ENCODE measurements at regions not wholly inside any gene's neighbourhood (a gene's known extent, or its start where the extent isn't known, plus 50 kb on each side); places are given as distances from the start of the nearest gene placed in this dataset.
"Not testable (repeated sequence)": the region's sequence is repeated elsewhere in the genome, so short reads cannot be mapped to it uniquely, and the experiment has no call there.

DNA sequence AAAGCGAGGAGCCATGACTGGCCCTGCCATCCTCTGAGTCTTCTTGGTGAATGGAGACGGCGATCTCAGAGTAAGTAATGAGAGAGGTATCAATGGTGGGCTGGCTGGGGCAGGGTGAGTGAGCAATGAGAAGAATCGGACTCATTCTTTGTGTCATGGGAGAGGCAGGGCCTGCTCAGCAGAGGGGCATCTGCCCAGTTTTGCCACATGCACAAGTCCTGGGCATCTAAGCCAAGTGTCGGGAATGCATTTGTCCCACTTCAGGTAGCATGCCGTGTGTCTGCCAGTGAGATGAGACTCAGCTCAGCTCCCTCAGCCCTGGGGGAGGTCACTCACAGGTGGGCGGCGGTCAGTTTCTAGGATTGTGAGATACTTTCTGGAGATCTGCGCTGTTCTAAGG is 791.0 kb upstream of the RAB6C start:
- DNase-seq, result no peak

GRCh38 chr2:129189617-129190319 is 789.7 kb upstream of the RAB6C start:
- DNase-seq, result no peak

- no peak for DNase-seq
These were observed 789.0 kb upstream of the RAB6C start for GRCh38 chr2:129190494-129190893.

DNA sequence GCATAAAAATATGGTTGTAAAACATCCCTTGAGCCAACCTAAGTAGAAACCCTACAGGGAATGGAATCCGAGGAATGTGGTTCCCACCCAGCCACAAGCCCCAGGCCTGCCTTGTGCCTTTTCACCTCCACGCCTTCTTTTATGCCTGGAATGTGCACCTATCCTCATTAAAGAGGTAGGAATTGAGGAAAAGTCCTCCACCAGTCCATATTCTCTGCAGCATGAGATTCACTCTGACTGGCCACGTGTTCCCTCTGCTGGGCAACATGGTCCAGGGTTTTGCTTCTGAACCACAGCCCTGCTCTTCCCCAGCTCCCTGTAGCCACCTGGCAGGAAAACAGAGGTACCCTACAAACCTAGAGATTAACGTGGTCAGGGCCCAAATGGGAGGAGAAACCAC is 787.9 kb upstream of the RAB6C start:
- no peak for DNase-seq

DNA sequence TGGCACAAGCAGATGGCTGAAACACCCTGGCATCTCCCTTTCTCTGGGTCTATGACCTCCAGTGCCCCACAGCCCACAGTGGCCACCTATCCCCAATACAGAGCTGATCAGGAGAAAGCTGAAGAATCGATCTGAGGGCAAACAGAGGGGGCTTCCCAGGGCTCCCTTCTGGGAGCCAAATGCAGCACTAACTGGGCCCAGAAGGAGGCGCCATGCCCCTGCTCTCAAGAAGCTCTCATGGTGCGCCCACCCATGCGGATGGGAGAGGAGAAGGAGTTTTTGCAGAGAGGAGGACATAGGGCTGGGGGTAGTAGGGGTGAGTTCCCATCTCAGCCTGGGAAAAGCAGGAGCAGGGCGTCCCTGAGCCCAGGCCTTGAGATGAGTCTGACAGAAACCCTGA is 787.3 kb upstream of the RAB6C start:
- no peak for DNase-seq

DNA sequence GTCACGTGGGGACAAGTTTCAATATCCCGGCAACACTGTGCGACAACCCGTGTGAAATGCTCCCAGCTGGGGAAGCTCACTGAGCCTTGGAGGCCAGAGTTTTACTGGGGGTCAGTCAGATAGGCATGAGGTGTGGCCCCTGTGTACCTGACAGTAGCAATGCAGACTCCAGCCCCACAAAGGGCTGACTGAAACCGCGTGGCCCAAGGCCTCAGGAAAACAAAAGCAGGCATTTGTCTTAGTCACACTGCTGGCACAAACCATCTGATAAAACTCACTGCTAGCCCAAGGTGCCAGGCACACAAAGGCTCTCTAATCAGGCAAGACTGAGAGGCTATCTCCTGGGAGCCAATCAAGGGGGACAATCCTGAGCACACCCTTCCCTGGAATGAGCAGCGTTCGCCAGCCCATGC is 786.6 kb upstream of the RAB6C start:
- DNase-seq, result no peak

DNA sequence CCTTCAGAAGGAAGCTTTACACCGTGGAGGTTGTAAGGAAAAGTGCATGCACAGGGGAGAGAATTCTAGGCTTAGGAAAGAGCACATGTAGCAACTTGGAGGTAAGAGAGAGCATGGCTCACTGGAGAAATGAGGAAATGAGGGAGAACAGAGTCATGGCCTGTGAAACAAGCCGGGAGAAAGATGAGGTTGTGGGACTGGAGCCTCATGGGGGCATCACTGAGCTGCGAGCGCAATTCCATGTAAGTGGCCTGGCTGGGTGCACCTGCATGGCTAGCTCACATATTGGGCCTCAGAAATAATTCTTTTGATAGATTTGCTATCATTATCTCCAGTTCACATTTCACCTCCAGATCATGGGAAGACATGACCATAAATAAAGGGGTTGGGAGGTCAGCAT is 785.5 kb upstream of the RAB6C start:
- DNase-seq, result no peak

- DNase-seq, result no peak
These were observed 780.0 kb upstream of the RAB6C start for GRCh38 chr2:129199501-129199900.

- no peak for DNase-seq
These were observed 777.8 kb upstream of the RAB6C start for GRCh38 chr2:129201696-129202095.

GRCh38 chr2:129203331-129203730 is 776.1 kb upstream of the RAB6C start:
- DNase-seq, result no peak

DNA sequence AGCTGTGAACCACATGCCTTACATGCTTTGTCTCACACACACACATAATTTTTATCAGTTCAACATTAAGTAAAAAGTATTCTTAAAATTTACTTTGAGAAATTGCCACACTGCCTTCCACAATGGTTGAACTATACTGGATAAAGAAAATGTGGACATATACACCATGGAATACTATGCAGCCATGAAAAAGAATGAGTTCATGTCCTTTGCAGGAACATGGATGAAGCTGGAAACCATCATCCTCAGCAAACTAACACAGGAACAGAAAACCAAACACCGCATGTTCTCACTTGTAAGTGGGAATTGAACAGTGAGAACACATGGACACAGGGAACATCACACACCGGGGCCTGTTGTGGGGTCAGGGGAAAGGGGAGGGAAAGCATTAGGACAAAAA is 774.9 kb upstream of the RAB6C start:
- not testable (repeated sequence) for DNase-seq

GRCh38 chr2:129205176-129205575 is 774.3 kb upstream of the RAB6C start:
- no peak for DNase-seq

DNA sequence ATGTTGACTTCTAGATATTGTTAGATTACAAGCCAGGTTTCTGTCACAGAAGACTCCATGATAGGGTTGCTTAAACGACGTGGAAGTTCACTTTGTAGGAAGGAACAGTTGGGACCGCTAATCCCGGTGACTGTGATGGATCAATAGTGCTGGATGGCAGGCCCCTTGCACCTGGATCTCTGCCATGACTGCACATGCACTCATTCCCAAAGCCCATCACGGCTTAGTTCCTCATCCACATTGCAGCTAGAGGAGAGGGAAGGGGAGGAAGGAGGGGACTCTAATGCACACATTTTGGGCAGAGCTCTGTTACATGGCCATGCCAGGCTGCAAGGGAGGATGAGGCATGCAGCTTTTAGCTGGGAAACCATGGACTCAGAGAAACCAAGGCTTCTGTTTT is 773.7 kb upstream of the RAB6C start:
- no peak for DNase-seq

DNA sequence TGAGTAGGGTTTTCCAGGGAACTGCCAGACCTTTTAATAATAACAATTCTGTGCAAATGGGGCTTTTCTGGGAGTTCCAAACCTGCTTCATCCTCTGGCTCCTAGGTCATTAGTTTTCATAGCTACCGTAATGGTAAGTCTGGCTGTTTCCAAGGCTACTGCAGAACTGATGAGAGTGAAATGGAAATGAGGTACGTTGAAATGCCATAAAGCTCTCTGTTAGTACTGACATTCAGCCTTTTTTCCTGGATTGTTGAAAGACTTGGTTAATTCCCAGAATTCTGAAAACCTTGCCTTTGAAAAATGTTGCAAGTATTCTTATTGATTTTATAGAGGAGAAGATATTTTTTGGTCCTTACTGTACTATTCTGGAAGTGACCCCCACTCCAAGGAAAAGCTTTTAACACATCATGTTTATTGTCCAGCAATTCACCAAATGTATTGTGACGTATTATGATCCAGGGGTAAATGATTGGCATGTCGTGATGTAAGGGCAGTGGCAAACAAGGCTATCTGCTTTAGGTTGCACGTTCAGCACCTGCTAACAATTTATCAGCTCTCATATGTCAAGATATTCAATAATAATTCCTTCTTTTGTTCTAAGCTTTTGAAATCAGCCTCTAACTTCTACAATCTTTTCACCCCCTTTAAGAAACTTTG is 767.0 kb upstream of the RAB6C start:
- no peak for DNase-seq

DNA sequence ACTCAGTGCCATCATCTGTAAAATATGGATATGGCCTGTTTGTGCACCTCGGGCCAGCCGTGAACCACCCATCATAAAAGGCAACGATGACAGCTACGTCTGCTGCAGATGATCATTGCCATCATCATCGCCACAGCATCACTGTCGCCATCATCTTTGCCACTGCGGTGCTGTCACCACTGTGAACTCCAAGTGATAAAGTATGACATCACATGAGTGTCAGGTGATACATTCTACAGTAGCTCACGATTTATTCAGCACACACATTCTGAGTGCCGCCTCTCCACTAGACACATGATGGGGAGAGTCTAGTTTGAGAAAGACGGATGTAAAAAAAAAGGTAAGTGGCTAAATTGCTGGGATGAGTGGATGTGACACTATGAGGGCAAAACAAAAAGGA is 755.4 kb upstream of the RAB6C start:
- DNase-seq, result no peak

DNA sequence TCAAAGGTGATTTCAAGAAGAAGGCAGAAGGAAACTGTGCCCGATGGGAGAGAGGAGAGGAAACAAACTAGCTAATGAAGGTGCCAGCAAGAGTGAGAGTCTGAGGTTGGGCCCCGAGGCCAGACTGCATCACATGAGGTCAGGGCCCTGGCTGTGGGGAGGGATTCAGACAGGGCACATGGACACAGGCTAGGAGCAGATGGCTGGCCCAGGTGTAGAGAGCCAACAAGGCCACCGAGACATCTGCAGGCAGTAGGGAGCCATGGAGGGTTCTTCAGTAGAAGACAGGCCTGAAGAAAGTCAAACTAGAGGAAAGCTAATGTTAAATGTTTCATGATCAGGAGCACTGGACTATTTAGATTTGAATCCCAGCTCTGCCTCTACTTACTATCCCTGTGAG is 755.0 kb upstream of the RAB6C start:
- no peak for DNase-seq

- no peak for DNase-seq
These were observed 750.3 kb upstream of the RAB6C start for GRCh38 chr2:129229196-129229595.

GRCh38 chr2:129229830-129230441 is 749.5 kb upstream of the RAB6C start:
- no peak for DNase-seq

- no peak for DNase-seq
These were observed 747.5 kb upstream of the RAB6C start for GRCh38 chr2:129231924-129232323.

GRCh38 chr2:129233166-129233565 is 746.3 kb upstream of the RAB6C start:
- no peak for DNase-seq

GRCh38 chr2:129233751-129234406 is 745.6 kb upstream of the RAB6C start:
- no peak for DNase-seq

DNA sequence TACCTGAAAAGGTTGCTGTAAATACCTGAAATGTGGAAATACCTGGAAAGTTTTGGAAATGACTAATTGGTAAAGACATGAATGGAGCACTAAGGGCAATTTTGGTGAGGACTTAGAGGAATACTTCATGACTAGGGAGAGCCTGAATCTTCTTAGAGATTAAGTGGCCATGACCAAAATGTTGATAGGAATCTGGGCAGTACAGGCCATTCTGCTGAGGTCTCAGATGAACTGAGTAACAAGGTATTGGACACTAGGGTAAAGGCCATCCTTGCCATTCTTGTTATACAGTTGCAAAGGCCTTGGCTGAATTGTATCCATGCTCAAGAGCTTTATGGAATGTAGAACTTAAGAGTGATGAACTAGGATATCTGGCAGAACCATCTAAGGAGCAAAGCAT is 742.9 kb upstream of the RAB6C start:
- DNase-seq, result no peak

DNA sequence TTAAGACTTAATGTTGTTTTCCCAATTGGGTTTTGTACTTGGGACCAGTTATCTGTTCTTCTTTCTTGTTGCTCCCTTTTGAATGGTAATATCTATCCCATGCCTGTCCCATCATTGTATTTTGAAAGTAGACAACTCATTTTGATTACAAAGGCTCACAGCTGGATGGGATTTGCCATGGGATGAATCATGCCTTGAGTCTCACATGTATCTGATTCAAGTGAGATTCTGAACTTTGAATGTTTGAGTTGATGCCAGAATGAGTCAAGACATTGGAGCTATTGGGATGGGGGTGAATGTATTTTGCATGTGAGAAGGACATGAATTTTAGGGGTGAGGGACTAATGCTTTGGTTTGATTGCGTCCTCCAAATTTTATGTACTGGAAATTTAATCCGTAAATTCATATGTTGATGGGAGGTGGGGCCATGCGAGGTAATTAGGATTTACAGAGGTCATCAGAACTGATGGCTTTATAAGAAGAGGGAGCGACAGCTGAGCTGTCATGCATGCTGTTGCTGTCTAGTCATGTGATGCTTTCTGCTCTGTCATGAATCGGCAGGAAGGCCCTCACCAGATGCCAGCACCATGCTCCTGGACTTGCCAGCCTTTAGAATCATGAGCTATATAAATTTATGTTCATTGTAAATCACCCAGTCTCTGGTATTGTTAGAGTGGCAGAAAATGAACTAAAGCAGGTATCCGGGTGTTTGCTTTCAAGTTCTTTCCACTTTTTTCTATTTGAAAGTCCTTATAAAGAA is 741.3 kb upstream of the RAB6C start:
- no peak for DNase-seq

All from CD4-positive, alpha-beta T cell treated with Interferon gamma for 1 hour (primary cell).